Fibroblast of villous mesenchyme (primary cell): ENCODE measurements at regions not wholly inside any gene's neighbourhood (a gene's known extent, or its start where the extent isn't known, plus 50 kb on each side); places are given as distances from the start of the nearest gene placed in this dataset.

ENCODE experiments used
- DNase-seq: peaks from one replicate; pipeline ENCODE4 v3.0.0-alpha.2; 2010; ENCODE audit warnings: low read depth
- H3K4me3 ChIP-seq: 2 replicates; pipeline ENCODE4 v1.5.1; 2011; ENCODE audit warnings: low read depth, mild to moderate bottlenecking, low read length
- CTCF ChIP-seq: IDR thresholded peaks from 2 replicates; pipeline ENCODE4 v1.5.1; 2012; ENCODE audit warnings: low read depth, mild to moderate bottlenecking, low read length; ENCODE audit not compliant: insufficient read depth

DNA sequence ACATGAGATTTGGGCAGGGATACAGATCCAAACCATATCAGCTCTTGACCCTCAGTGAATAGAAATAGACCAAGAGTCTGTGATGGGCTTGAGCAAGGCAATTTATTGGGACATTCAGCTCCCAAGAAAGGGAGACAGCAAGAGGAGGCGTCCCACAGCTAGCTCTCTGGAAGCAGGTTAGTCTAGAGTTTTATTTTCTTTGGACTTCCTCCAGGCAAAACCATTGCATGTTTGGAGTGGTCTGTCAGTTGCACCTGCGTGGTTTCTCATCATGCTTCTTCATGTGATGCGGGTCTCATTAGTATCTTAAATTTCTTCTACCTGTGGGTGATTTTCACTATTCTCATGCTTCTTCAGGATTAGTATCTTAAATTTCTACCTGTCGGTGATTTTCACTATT, 1530.6 kb downstream of the PLA2G4A start:
- no peak overlapping the region for H3K4me3 ChIP-seq
- no peak for DNase-seq
- no peak for TF ChIP-seq CTCF

DNA sequence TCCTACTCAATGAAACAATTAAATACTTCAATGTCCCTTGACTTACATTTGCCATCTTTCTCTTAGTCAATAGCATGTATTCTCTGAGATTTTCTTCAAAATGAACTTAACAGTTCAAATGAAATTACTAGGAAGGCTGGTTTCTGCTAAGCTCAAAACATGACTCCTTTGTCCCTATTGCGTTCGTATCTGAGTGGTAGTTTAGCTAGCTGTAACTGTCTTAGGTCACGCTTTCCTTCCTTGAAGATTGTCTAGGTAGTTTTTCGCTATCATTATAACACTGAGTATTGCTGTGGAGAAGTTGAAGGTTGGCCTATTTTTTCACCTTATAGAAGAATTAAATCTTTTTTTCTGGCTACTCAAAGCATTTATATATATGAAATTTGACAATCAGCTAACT, 1535.2 kb downstream of the PLA2G4A start:
- H3K4me3 ChIP-seq: no peak overlapping the region
- no peak for DNase-seq
- no peak for TF ChIP-seq CTCF

DNA sequence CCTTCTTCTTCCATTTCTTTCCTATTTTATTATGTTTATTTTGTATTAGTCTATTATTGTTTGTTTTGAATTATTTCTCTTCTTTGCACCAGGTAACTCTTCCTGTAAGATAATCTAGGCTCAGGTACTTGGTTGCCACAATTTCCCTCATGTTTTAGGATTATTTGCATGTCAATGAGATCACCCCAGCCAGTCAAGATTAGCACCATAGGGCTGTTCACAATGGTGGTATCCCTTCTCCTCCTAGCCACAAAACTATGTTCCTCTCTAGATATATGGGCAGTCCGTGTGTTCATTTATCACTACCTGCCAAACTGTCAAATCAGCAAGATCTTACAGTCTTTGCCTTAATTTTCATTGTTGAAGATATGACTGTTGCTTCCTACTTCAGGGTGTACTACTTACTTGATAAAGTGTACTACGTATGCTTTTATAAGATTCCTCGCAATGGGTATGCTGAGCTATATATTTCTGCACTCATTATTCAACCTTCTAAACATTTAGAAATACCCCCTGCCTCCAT, 1536.2 kb downstream of the PLA2G4A start:
- DNase-seq: no peak
- TF ChIP-seq CTCF: no peak
- H3K4me3 ChIP-seq: no peak overlapping the region

DNA sequence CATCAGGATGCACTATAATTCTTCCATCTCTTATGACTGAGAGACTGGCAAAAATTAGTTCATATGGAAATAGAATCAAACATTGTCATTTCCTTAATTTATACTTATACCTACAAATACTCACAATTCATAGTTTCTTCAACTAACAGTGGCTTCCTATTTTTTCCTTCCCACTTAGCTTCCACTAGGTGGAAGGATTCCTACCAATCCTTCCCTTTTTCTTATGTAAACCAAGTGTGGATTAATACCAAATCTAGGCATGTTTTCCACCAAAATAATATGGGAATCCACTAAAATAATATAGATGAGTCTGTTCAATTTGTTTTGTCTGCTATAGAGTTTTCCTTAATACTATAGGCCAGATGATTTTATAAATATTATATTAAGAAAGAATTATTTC, 1537.1 kb downstream of the PLA2G4A start:
- DNase-seq: no peak
- no peak for TF ChIP-seq CTCF
- H3K4me3 ChIP-seq: no peak overlapping the region

DNA sequence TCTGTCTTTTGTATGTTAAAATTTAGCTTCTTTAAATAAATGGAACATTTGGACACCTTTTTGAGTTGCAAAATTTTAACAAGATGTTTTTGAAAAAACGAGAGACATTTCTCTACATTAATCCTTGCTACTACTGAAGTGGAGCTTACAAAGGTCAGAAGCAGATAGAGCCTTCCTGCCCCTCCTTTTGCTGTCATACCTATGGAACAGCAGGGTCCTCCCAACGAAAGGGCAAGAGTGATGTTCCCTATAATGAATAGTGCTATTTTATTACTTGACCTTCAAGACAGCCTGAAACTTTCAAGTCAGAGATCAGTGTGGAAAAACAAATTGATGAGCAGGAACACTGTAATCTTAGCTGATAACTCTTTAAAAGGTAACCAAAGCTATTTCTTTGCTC, 1538.9 kb downstream of the PLA2G4A start:
- no peak for DNase-seq
- TF ChIP-seq CTCF: no peak
- H3K4me3 ChIP-seq: no peak overlapping the region

DNA sequence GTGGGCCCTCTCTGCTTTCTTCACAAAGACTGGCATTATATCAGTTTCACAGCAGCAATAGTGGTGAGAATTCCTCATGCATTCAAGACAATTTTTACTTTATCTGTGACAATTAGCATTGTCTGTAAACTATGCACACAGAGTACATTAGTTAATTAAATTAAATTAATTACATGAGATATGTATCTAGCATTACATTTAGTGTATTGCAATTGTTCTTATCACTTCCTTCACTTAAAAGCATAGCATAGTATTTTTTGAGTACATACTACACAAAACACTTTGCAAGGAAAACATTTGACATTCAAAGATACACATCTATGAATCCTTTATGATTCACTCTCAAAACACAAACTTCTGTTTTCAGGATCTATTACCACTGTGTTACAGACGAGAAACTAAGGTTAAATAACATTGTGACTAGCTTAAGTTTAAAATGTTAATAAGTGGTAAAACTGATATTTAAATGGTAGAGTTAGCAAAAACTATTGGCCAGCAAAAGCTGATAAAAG, 1542.6 kb downstream of the PLA2G4A start:
- no peak for DNase-seq
- TF ChIP-seq CTCF: no peak
- no peak overlapping the region for H3K4me3 ChIP-seq

DNA sequence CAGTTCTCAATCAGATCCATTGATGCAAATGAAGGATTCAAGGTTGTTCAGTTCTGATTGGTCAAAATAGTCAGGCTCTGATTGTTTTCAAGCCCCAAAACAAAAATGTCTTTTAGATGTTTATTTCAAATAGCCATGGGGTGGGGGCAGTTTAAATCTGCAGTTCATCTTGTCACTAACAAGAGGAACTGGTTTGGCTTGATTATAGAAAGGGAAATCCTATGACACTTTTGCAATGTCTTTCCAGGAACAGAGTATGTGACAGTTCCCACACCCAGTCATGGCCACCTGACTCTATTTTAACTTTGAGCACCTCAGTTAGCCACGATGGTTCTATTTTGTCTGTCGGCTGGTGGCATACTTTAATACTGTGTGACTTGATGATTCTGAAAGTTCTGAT, 1544.1 kb downstream of the PLA2G4A start:
- H3K4me3 ChIP-seq: no peak overlapping the region
- no peak for DNase-seq
- TF ChIP-seq CTCF: no peak
